SK-N-MC (cell line): ENCODE measurements at regions not wholly inside any gene's neighbourhood (a gene's known extent, or its start where the extent isn't known, plus 50 kb on each side); places are given as distances from the start of the nearest gene placed in this dataset.

ENCODE experiments used
- EZH2 ChIP-seq: fragments of 200-600 bp; sonication (generic); IDR thresholded peaks from one replicate; pipeline ENCODE4 v1.6.1; 2017; ENCODE audit warnings: antibody characterized with exemption
- POLR2AphosphoS5 ChIP-seq: IDR thresholded peaks from 2 replicates; pipeline ENCODE4 v1.6.1; 2012; ENCODE audit warnings: mild to moderate bottlenecking, low read depth, low read length, borderline replicate concordance

- TF ChIP-seq POLR2AphosphoS5 (no peak), EZH2 (no peak)
Measured at GRCh38 chr3:107275511-107275910, 101.7 kb upstream of the CCDC54 start.
